Calu3 (cell line): ENCODE measurements at regions not wholly inside any gene's neighbourhood (a gene's known extent, or its start where the extent isn't known, plus 50 kb on each side); places are given as distances from the start of the nearest gene placed in this dataset.

Experiments
- BruUV-seq: library from RNA; stranded (reverse); fragments of 400-500 nt; replicated peaks from 2 replicates; lab custom pipeline; 2021; lab: Mats Ljungman, UMichigan
- CTCF ChIA-PET: fragments of 300-600 bp; sonication (Branson Sonifier 250); formaldehyde crosslinking; loops from one replicate; lab custom pipeline; 2022; ENCODE audit warnings: antibody characterized with exemption; lab: Charles Lee
- DNase-seq: peaks from one replicate; pipeline ENCODE4 v3.0.0; 2022
- H3K27ac Mint-ChIP-seq: one replicate; pipeline ENCODE4 v1.8.0; 2022; ENCODE audit warnings: mixed read lengths; ENCODE audit not compliant: unreplicated experiment
- H3K27me3 Mint-ChIP-seq: one replicate; pipeline ENCODE4 v1.8.0; 2022; ENCODE audit warnings: mixed read lengths; ENCODE audit not compliant: unreplicated experiment
- H3K36me3 Mint-ChIP-seq: one replicate; pipeline ENCODE4 v1.8.0; 2022; ENCODE audit warnings: mild to moderate bottlenecking, moderate library complexity, mixed read lengths; ENCODE audit not compliant: insufficient read depth, unreplicated experiment
- H3K4me1 Mint-ChIP-seq: one replicate; pipeline ENCODE4 v1.8.0; 2022; ENCODE audit warnings: mild to moderate bottlenecking, low read depth, mixed read lengths; ENCODE audit not compliant: unreplicated experiment
- H3K4me3 Mint-ChIP-seq: one replicate; pipeline ENCODE4 v1.8.0; 2022; ENCODE audit warnings: mild to moderate bottlenecking, low read depth, moderate library complexity, mixed read lengths; ENCODE audit not compliant: unreplicated experiment
- H3K9me3 Mint-ChIP-seq: one replicate; pipeline ENCODE4 v1.8.0; 2022; ENCODE audit warnings: low read depth, mixed read lengths; ENCODE audit not compliant: unreplicated experiment
- intact Hi-C: fragments of 100-400 bp; cut with micrococcal nuclease; formaldehyde crosslinking; loops from one replicate; pipeline ENCODE4 v1.10.0; 2022; ENCODE audit not compliant: unreplicated experiment
- TF ChIP-seq, protein P1 (sequence below): fragments of 200-600 bp; IDR thresholded peaks from one replicate; pipeline ENCODE4 v1.8.0; 2022; ENCODE audit warnings: antibody characterized with exemption; ENCODE audit not compliant: unreplicated experiment

DNA sequence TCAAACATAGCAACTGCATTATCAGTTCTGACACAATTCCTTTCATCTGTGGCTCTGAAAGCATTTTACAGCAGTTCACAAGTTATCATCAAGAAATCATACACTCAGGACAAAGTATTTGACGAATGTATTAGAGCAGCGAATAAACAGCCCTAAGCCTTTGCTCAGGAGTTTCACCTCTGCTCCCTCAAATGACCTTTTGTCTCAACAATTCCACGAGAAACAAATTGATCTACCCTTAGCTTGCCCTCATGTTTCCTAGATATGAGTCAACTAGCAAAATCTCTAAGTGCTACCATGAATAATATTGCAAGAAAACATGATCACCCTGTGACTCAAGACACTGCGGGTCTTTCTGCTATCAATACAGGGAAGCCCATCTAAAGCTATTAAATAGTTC lies 396.1 kb downstream of the EFNB2 start:
- Mint-ChIP-seq H3K4me3 (no peak overlapping the region), H3K36me3 (peaks cover 5% of the 10 kb centered on the region), H3K27me3 (no peaks in the 10 kb centered on the region), H3K4me1 (no peaks in the 10 kb centered on the region), H3K27ac (no peak overlapping the region), H3K9me3 (no peaks in the 10 kb centered on the region)
- TF ChIP-seq, protein P1, sequence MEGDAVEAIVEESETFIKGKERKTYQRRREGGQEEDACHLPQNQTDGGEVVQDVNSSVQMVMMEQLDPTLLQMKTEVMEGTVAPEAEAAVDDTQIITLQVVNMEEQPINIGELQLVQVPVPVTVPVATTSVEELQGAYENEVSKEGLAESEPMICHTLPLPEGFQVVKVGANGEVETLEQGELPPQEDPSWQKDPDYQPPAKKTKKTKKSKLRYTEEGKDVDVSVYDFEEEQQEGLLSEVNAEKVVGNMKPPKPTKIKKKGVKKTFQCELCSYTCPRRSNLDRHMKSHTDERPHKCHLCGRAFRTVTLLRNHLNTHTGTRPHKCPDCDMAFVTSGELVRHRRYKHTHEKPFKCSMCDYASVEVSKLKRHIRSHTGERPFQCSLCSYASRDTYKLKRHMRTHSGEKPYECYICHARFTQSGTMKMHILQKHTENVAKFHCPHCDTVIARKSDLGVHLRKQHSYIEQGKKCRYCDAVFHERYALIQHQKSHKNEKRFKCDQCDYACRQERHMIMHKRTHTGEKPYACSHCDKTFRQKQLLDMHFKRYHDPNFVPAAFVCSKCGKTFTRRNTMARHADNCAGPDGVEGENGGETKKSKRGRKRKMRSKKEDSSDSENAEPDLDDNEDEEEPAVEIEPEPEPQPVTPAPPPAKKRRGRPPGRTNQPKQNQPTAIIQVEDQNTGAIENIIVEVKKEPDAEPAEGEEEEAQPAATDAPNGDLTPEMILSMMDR: no peak
- BruUV-seq: no TSS peak
- intact Hi-C loops: no loop called here
- CTCF ChIA-PET: no interaction called here
- DNase-seq: no peak

DNA sequence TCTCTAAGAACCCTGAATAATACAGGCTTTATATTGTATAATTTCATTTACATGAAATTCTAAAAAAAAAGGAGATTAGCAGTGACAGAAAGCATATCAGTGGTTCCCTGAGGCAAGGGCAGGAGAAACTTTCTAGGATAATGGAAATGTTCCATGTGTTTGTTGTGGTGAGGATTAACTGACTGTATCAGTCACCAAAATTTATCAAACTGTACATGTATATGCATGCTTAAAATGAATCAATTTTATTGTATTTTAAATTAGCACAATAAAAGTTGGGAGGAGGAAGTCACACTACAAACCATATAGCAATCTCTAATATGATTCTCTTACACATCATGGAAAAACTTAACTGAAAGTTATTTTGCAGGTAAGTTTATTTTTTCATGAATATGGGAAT lies 396.8 kb downstream of the EFNB2 start:
- TF ChIP-seq, protein P1: no peak
- no TSS peak for BruUV-seq
- no peaks in the 10 kb centered on the region for H3K9me3 Mint-ChIP-seq
- CTCF ChIA-PET: no interaction called here
- no peaks in the 10 kb centered on the region for H3K36me3 Mint-ChIP-seq
- no peak overlapping the region for H3K27ac Mint-ChIP-seq
- no peak overlapping the region for H3K4me3 Mint-ChIP-seq
- peaks cover 1% of the 10 kb centered on the region for H3K4me1 Mint-ChIP-seq
- DNase-seq: no peak
- intact Hi-C loops: no loop called here
- H3K27me3 Mint-ChIP-seq: no peaks in the 10 kb centered on the region

GRCh38 chr13:106133025-106133424 lies 402.4 kb downstream of the EFNB2 start:
- H3K9me3 Mint-ChIP-seq: no peaks in the 10 kb centered on the region

DNA sequence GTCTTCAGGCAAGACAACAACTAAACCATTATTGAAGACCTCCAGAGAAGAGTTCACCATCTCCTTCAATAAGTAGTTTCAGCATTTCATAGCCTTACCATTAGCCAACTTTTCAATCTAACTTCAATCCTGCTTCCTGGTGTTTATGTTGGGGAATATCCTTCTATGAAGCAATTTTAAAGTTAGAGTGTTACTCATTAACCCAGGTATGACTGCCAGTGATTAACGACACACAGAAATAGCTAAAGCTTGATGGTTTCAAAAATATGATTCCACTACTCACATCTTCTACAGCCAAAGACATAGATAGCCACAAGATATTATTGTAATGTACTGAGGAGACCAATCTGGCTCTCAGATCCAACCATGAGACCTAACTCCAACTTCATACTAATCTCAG lies 403.2 kb downstream of the EFNB2 start:
- Mint-ChIP-seq H3K27me3 (no peaks in the 10 kb centered on the region), H3K9me3 (no peaks in the 10 kb centered on the region), H3K4me3 (no peak overlapping the region), H3K4me1 (peaks cover 17% of the 10 kb centered on the region), H3K27ac (no peak overlapping the region), H3K36me3 (no peaks in the 10 kb centered on the region)
- intact Hi-C loops: no loop called here
- TF ChIP-seq, protein P1: no peak
- no peak for DNase-seq
- CTCF ChIA-PET: no interaction called here
- BruUV-seq: no TSS peak

More at GRCh38 chr13:106133025-106133424, 402.4 kb downstream of the EFNB2 start:
- H3K27ac Mint-ChIP-seq: no peak overlapping the region
- intact Hi-C loops: no loop called here
- H3K36me3 Mint-ChIP-seq: no peaks in the 10 kb centered on the region
- DNase-seq: no peak
- H3K4me1 Mint-ChIP-seq: peaks cover 17% of the 10 kb centered on the region
- no TSS peak for BruUV-seq
- H3K4me3 Mint-ChIP-seq: no peak overlapping the region
- no peaks in the 10 kb centered on the region for H3K27me3 Mint-ChIP-seq
- CTCF ChIA-PET: no interaction called here
- TF ChIP-seq, protein P1: no peak
